BE2C (cell line): ENCODE measurements at regions not wholly inside any gene's neighbourhood (a gene's known extent, or its start where the extent isn't known, plus 50 kb on each side); places are given as distances from the start of the nearest gene placed in this dataset.

Experiments used
- DNase-seq: peaks from one replicate; pipeline ENCODE4 v3.0.0-alpha.2; 2020
- H3K27me3 ChIP-seq: fragments of 250-450 bp; sonication (Bioruptor Pico); 2 replicates; pipeline ENCODE4 v1.5.1; 2020; ENCODE audit warnings: mild to moderate bottlenecking
- H3K36me3 ChIP-seq: fragments of 250-450 bp; sonication (Bioruptor Pico); 2 replicates; pipeline ENCODE4 v1.5.1; 2020; ENCODE audit warnings: mild to moderate bottlenecking
- H3K4me1 ChIP-seq: fragments of 250-450 bp; sonication (Bioruptor Pico); 2 replicates; pipeline ENCODE4 v1.5.1; 2020
- H3K4me3 ChIP-seq: 2 replicates; pipeline ENCODE4 v1.5.1; 2011; ENCODE audit warnings: low read depth, low read length
- H3K9me3 ChIP-seq: fragments of 250-450 bp; sonication (Bioruptor Pico); 2 replicates; pipeline ENCODE4 v1.5.1; 2020
- TF ChIP-seq, protein P1 (sequence below): IDR thresholded peaks from 2 replicates; pipeline ENCODE4 v1.5.1; 2012; ENCODE audit warnings: mild to moderate bottlenecking, low read depth, low read length

DNA sequence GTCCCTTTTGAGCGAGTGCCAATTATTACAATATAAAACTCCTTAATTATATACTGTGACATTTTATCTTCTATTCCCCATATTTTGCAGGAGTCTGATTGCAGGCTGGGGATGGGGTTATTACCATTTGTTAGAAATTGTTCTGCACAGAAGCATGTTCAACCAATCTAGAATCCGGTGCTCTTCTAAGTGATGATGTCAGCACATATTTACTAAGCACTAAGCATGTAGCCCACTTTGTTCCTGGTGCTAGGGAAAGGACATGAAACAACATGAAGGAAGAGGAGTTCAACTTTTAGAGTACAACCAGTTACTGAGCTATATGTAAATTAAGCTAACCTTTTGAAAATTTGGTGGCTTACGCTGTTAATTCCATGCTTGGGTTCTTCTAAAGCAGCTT, 52.8 kb upstream of the IL1RAPL2 start:
- H3K4me1 ChIP-seq = no peaks in the 10 kb centered on the region
- TF ChIP-seq, protein P1, sequence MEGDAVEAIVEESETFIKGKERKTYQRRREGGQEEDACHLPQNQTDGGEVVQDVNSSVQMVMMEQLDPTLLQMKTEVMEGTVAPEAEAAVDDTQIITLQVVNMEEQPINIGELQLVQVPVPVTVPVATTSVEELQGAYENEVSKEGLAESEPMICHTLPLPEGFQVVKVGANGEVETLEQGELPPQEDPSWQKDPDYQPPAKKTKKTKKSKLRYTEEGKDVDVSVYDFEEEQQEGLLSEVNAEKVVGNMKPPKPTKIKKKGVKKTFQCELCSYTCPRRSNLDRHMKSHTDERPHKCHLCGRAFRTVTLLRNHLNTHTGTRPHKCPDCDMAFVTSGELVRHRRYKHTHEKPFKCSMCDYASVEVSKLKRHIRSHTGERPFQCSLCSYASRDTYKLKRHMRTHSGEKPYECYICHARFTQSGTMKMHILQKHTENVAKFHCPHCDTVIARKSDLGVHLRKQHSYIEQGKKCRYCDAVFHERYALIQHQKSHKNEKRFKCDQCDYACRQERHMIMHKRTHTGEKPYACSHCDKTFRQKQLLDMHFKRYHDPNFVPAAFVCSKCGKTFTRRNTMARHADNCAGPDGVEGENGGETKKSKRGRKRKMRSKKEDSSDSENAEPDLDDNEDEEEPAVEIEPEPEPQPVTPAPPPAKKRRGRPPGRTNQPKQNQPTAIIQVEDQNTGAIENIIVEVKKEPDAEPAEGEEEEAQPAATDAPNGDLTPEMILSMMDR = no peak
- H3K9me3 ChIP-seq = no peaks in the 10 kb centered on the region
- no peaks in the 10 kb centered on the region for H3K27me3 ChIP-seq
- no peak overlapping the region for H3K4me3 ChIP-seq
- H3K36me3 ChIP-seq = no peaks in the 10 kb centered on the region
- DNase-seq = no peak

DNA sequence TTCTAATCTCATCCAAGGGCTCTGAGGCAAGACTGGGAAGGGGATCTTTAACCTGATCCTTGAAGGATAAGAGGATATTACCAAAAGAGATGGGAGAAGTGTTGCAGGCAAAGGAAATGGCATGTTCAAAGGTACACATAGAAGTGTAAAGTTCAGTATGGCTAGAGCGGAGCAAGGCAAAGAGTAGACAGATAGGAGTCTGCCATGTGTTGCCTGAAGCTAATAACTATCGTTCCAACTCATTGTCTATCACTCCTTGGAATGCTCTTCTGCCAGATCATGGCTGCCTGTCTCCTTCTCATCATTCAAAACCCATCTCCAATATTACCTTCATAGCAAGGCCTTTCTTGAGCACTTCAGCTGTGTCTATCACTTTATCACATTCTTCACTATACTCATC, 55.2 kb upstream of the IL1RAPL2 start:
- TF ChIP-seq, protein P1 = no peak
- H3K4me1 ChIP-seq = no peaks in the 10 kb centered on the region
- no peaks in the 10 kb centered on the region for H3K9me3 ChIP-seq
- H3K27me3 ChIP-seq = no peaks in the 10 kb centered on the region
- no peak overlapping the region for H3K4me3 ChIP-seq
- DNase-seq = no peak
- H3K36me3 ChIP-seq = no peaks in the 10 kb centered on the region

DNA sequence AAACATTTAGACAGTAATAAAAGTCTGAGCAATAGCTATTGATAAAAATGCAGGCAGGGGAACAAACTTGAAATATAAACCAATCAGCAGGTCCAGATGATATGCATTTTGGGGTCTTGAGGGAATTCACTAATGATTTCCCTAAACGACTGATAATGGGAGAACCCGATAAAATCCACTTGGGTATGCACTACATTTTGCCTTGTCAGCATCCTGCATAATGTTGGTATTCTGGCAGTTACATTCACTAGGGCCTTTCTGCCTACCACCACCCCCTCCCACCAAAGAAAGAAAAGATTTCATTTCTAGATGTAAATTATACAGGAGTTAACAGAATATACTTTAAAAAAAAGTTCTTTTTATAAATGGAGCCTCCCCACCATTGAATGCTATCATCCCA, 63.5 kb upstream of the IL1RAPL2 start:
- DNase-seq = no peak
- TF ChIP-seq, protein P1 = no peak
- no peak overlapping the region for H3K4me3 ChIP-seq

DNA sequence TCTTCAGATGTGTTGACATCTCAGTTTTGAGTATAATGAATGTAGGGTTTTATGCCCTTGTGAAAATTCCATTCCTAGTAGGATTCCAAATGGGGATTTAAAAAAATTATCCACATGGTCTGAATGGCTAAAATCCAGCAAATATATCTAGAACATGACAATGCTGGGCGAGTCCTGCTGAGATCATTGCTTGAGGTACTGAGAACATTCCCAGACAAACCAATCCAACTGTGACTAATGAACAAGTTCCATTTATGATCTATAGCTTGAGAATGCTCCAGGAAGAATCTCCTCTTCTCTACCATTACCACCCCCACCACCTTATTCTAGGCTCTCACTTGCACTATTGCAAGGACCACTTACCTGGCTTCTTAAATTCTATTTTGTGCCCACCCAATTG, 77.2 kb upstream of the IL1RAPL2 start:
- TF ChIP-seq, protein P1 = no peak
- no peaks in the 10 kb centered on the region for H3K27me3 ChIP-seq
- DNase-seq = no peak
- H3K4me1 ChIP-seq = no peaks in the 10 kb centered on the region
- no peaks in the 10 kb centered on the region for H3K36me3 ChIP-seq
- no peaks in the 10 kb centered on the region for H3K9me3 ChIP-seq
- H3K4me3 ChIP-seq = no peak overlapping the region

More for the DNA sequence above, 63.5 kb upstream of the IL1RAPL2 start:
- Histone ChIP-seq H3K9me3 (no peaks in the 10 kb centered on the region), H3K36me3 (no peaks in the 10 kb centered on the region), H3K27me3 (no peaks in the 10 kb centered on the region), H3K4me1 (no peaks in the 10 kb centered on the region)

DNA sequence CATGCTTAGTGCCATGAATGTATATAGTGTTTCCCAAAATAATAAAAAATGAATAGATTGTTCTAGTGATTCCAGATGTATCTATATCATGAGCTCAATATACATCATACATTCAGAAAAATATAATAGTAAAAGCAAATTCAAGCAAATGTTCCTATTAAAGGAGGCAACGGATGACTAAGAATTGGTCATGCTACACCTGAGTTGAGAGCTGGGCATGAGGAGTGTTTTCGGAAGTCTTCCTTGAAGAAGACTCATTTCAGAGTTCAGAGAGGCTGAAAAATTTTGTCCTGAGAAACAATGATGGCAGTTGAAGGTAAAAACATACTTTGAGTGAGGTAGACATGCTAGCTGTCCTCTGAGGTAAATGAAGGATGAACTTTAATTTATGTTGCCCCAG, 79.3 kb upstream of the IL1RAPL2 start:
- DNase-seq = no peak
- TF ChIP-seq, protein P1 = no peak
- Histone ChIP-seq H3K9me3 (no peaks in the 10 kb centered on the region), H3K27me3 (no peaks in the 10 kb centered on the region), H3K36me3 (no peaks in the 10 kb centered on the region), H3K4me3 (no peak overlapping the region), H3K4me1 (no peaks in the 10 kb centered on the region)

DNA sequence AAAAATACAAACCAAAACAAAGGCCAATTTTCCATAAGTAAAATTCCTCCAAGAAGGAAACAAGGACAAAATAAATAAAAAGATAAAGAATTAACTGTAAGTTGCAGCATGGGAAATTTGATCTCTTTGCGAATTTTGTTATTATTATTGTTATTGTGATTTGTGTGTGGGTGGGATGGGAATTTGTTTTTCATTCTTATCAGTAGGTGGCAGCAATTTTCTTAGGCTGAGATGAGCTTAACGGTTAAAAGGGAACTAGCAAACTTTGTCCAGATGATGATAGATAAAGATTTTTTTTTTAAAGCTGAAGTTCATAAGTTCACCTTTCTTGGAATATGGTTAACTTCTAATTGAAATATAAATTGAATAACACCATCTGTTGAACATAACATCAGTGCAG, 83.2 kb upstream of the IL1RAPL2 start:
- no peaks in the 10 kb centered on the region for H3K27me3 ChIP-seq
- H3K4me3 ChIP-seq = no peak overlapping the region
- no peaks in the 10 kb centered on the region for H3K4me1 ChIP-seq
- no peaks in the 10 kb centered on the region for H3K9me3 ChIP-seq
- TF ChIP-seq, protein P1 = no peak
- no peak for DNase-seq
- H3K36me3 ChIP-seq = no peaks in the 10 kb centered on the region
